ENCODE measurements at regions not wholly inside any gene's neighbourhood (a gene's known extent, or its start where the extent isn't known, plus 50 kb on each side); places are given as distances from the start of the nearest gene placed in this dataset.

DNA sequence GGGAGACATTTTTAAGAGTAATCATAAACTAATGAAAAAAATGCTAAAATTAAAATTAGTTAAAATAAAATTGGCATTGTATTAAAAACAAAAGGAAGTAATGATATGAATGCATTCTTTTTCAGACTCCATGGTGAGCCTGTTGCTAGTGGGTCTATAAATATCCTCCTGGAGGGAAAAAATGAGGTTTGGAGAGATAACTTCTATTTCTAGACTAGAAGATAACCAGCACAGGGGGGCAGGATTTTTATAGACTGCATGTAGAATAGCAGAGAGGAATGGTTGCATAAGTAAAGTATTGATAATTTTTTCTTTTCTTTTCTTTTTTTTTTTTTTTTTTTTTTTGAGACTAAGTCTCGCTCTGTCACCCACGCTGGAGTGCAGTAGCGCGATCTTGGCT lies 835.8 kb upstream of the VRK2 start:
- no peak for TF ChIP-seq CTCF (IDR thresholded peaks at IDR 0.05)
- no peak for TF ChIP-seq POLR2A (IDR thresholded peaks at IDR 0.05)
